ENCODE measurements at regions not wholly inside any gene's neighbourhood (a gene's known extent, or its start where the extent isn't known, plus 50 kb on each side); places are given as distances from the start of the nearest gene placed in this dataset.

DNA sequence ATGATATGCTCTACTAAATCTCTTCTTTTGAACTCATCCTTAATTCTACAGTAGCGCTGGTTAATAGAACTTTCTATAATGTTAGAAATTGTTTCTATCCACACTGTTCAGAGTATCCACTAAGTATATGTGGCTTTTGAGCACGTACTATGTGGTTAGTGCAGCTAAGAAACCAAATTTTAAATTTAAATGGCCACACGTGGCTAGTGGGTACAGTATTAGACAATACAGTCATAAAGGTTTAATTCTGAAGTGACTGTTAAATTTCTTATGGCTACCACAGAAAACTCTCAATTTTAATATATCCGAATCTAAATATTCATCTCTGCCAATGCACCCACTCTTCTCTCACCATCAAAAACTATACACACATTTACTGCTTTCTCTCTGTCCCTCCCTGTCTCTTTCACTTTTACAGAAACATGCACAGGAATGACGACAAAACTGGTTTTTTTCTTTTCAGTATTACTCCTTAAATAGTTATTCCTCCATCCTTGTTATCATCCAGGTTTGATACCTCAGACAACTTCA lies 583.9 kb downstream of the KCTD8 start:
- TF ChIP-seq, protein P1, sequence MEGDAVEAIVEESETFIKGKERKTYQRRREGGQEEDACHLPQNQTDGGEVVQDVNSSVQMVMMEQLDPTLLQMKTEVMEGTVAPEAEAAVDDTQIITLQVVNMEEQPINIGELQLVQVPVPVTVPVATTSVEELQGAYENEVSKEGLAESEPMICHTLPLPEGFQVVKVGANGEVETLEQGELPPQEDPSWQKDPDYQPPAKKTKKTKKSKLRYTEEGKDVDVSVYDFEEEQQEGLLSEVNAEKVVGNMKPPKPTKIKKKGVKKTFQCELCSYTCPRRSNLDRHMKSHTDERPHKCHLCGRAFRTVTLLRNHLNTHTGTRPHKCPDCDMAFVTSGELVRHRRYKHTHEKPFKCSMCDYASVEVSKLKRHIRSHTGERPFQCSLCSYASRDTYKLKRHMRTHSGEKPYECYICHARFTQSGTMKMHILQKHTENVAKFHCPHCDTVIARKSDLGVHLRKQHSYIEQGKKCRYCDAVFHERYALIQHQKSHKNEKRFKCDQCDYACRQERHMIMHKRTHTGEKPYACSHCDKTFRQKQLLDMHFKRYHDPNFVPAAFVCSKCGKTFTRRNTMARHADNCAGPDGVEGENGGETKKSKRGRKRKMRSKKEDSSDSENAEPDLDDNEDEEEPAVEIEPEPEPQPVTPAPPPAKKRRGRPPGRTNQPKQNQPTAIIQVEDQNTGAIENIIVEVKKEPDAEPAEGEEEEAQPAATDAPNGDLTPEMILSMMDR (conservative IDR thresholded peaks at IDR 0.05; ENCODE audit: low read length): no peak
- TF ChIP-seq EZH2phosphoT487 (IDR thresholded peaks at IDR 0.05; ENCODE audit: borderline replicate concordance, low read depth, low read length): no peak
